ENCODE measurements at regions not wholly inside any gene's neighbourhood (a gene's known extent, or its start where the extent isn't known, plus 50 kb on each side); places are given as distances from the start of the nearest gene placed in this dataset.

- TF ChIP-seq ZBTB33 (IDR thresholded peaks at IDR 0.05; ENCODE audit: extremely low read depth, insufficient replicate concordance, low read length): no peak
Measured at GRCh38 chr11:121936370-121936769, 179.6 kb downstream of the BLID start (continued).

- intact Hi-C loops (cut with micrococcal nuclease): no loop called here
- ATAC-seq: no peak
- Histone ChIP-seq H3K36me3 (ENCODE audit: control insufficient read depth in 1 of 2, insufficient read depth in 2 of 2, low read length in 2 of 2) (no peaks in the 10 kb centered on the region), H3K79me2 (ENCODE audit: insufficient read depth, low read length) (no peaks in the 10 kb centered on the region), H2AFZ (ENCODE audit: low read depth, low read length, poor library complexity, severe bottlenecking) (no peak overlapping the region), H4K20me1 (ENCODE audit: insufficient read depth) (no peaks in the 10 kb centered on the region), H3K4me2 (ENCODE audit: low read length) (no peak overlapping the region), H3K9me3 (ENCODE audit: control insufficient read depth in 1 of 2, insufficient read depth in 1 of 2, low read depth in 1 of 2, low read length in 2 of 2) (no peaks in the 10 kb centered on the region), H3K27me3 (ENCODE audit: insufficient read depth, low read length) (no peaks in the 10 kb centered on the region), H3K4me1 (ENCODE audit: control insufficient read depth in 1 of 2, insufficient read depth in 2 of 2, low read length in 2 of 2) (peaks cover 0 to 7% of the 10 kb centered on the region in 2 experiments; a peak in 1 of 4 replicates), H3K9ac (ENCODE audit: low read length) (no peak overlapping the region), H3K27ac (ENCODE audit: low read depth, low read length) (no peak overlapping the region), H3K9me2 (ENCODE audit: insufficient read depth) (no peaks in the 10 kb centered on the region), H3K4me3 (replicated peaks in 1 of 2; ENCODE audit: low read depth in 1 of 2, low read length in 2 of 2) (no peak overlapping the region)
- RAD21 ChIA-PET (ENCODE audit: low non-redundant PET in 1 of 2, low total read pairs in 2 of 2, uncharacterized antibody in 2 of 2, unreplicated experiment in 2 of 2): no interaction called here
- TF ChIP-seq FOSL1 (IDR thresholded peaks at IDR 0.05; ENCODE audit: low read depth) (no peak), REST (IDR thresholded peaks at IDR 0.05; ENCODE audit: low read depth) (no peak), POLR2A (IDR thresholded peaks at IDR 0.05; ENCODE audit: borderline replicate concordance, extremely low read depth, insufficient read depth, insufficient read length) (no peak), SIN3A (IDR thresholded peaks at IDR 0.05; ENCODE audit: low read depth) (no peak), EGR1 (IDR thresholded peaks at IDR 0.05; ENCODE audit: low read depth) (no peak), EZH2phosphoT487 (IDR thresholded peaks at IDR 0.05; ENCODE audit: borderline replicate concordance) (no peak), ZNF274 (IDR thresholded peaks at IDR 0.05; ENCODE audit: low read depth, low read length) (no peak), JUND (IDR thresholded peaks at IDR 0.05) (no peak), ZBTB33 (IDR thresholded peaks at IDR 0.05; ENCODE audit: extremely low read depth, insufficient replicate concordance, low read length) (no peak), CTCF (IDR thresholded peaks at IDR 0.05 in 2 of 3, conservative IDR thresholded peaks at IDR 0.05 in 1 of 3; ENCODE audit: borderline replicate concordance in 1 of 3, insufficient read depth in 1 of 3, low read depth in 2 of 3, low read length in 2 of 3) (no peak), POLR2AphosphoS5 (IDR thresholded peaks at IDR 0.05; ENCODE audit: low read depth, low read length) (no peak), SP1 (IDR thresholded peaks at IDR 0.05; ENCODE audit: low read depth) (no peak), ZFX (IDR thresholded peaks at IDR 0.05) (no peak)
- no peak for DNase-seq (ENCODE audit: low read depth, low spot score)
- no TSS peak for BruUV-seq (replicated peaks)
- POLR2A ChIA-PET: no interaction called here
- CTCF ChIA-PET: no interaction called here
Measured at GRCh38 chr11:121933694-121934093, 182.3 kb downstream of the BLID start.

Data from HCT116 (cell line).